ENCODE measurements at regions not wholly inside any gene's neighbourhood (a gene's known extent, or its start where the extent isn't known, plus 50 kb on each side); places are given as distances from the start of the nearest gene placed in this dataset.

GRCh38 chr15:26477044-26477443 lies 295.8 kb downstream of the GABRB3 start:
- no peak for DNase-seq (ENCODE audit: low read depth in 2 of 2)

GRCh38 chr15:26475554-26475953 lies 297.3 kb downstream of the GABRB3 start:
- DNase-seq (ENCODE audit: low read depth in 2 of 2): no peak

GRCh38 chr15:26472661-26473060 lies 300.2 kb downstream of the GABRB3 start:
- DNase-seq (ENCODE audit: low read depth in 2 of 2): no peak

GRCh38 chr15:26461847-26462608 lies 310.8 kb downstream of the GABRB3 start:
- no peak for DNase-seq (ENCODE audit: low read depth in 2 of 2)

- DNase-seq (ENCODE audit: low read depth in 2 of 2): no peak
These were observed 312.7 kb downstream of the GABRB3 start for GRCh38 chr15:26460165-26460564.

GRCh38 chr15:26455828-26456227 lies 317.0 kb downstream of the GABRB3 start:
- DNase-seq (ENCODE audit: low read depth in 2 of 2): no peak

GRCh38 chr15:26453914-26454313 lies 319.0 kb downstream of the GABRB3 start:
- no peak for DNase-seq (ENCODE audit: low read depth in 2 of 2)

- DNase-seq (ENCODE audit: low read depth in 2 of 2): no peak
These were observed 320.9 kb downstream of the GABRB3 start for GRCh38 chr15:26451995-26452394.

GRCh38 chr15:26449291-26449690 lies 323.6 kb downstream of the GABRB3 start:
- DNase-seq (ENCODE audit: low read depth in 2 of 2): no peak

GRCh38 chr15:26443321-26443720 lies 329.5 kb downstream of the GABRB3 start:
- no peak for DNase-seq (ENCODE audit: low read depth in 2 of 2)

- DNase-seq (ENCODE audit: low read depth in 2 of 2): no peak
These were observed 330.2 kb downstream of the GABRB3 start for GRCh38 chr15:26442680-26443079.

- no peak for DNase-seq (ENCODE audit: low read depth in 2 of 2)
These were observed 333.2 kb downstream of the GABRB3 start for GRCh38 chr15:26439681-26440080.

GRCh38 chr15:26438718-26439117 lies 334.1 kb downstream of the GABRB3 start:
- no peak for DNase-seq (ENCODE audit: low read depth in 2 of 2)

GRCh38 chr15:26438316-26438715 lies 334.6 kb downstream of the GABRB3 start:
- no peak for DNase-seq (ENCODE audit: low read depth in 2 of 2)

GRCh38 chr15:26433818-26434217 lies 339.0 kb downstream of the GABRB3 start:
- DNase-seq (ENCODE audit: low read depth in 2 of 2): no peak

- DNase-seq (ENCODE audit: low read depth in 2 of 2): no peak
These were observed 339.8 kb downstream of the GABRB3 start for GRCh38 chr15:26433060-26433459.

- DNase-seq (ENCODE audit: low read depth in 2 of 2): no peak
These were observed 351.8 kb downstream of the GABRB3 start for GRCh38 chr15:26421065-26421464.

GRCh38 chr15:26395624-26396023 lies 377.2 kb downstream of the GABRB3 start:
- no peak for DNase-seq (ENCODE audit: low read depth in 2 of 2)

GRCh38 chr15:26394801-26395200 lies 378.1 kb downstream of the GABRB3 start:
- no peak for DNase-seq (ENCODE audit: low read depth in 2 of 2)

GRCh38 chr15:26392956-26393355 lies 379.9 kb downstream of the GABRB3 start:
- no peak for DNase-seq (ENCODE audit: low read depth in 2 of 2)

- DNase-seq (ENCODE audit: low read depth in 2 of 2): no peak
These were observed 381.2 kb downstream of the GABRB3 start for GRCh38 chr15:26391567-26392194.

- DNase-seq (ENCODE audit: low read depth in 2 of 2): no peak
These were observed 390.3 kb downstream of the GABRB3 start for GRCh38 chr15:26382444-26383072.

- DNase-seq (ENCODE audit: low read depth in 2 of 2): no peak
These were observed 394.6 kb downstream of the GABRB3 start for GRCh38 chr15:26378304-26378703.
